ENCODE measurements at regions not wholly inside any gene's neighbourhood (a gene's known extent, or its start where the extent isn't known, plus 50 kb on each side); places are given as distances from the start of the nearest gene placed in this dataset.

- H3K4me3 ChIP-seq = no peak overlapping the region
- no peak for DNase-seq
- no peaks in the 10 kb centered on the region for H3K27me3 ChIP-seq
- no peak overlapping the region for H3K27ac ChIP-seq
- 89 to 97% (median 92%) methylated on average over 1 of the region's 1 CpG for WGBS, 5 donors
- H3K9me3 ChIP-seq = peaks cover 0 to 8% (median 0%) of the 10 kb centered on the region in 4 donors
- no peaks in the 10 kb centered on the region for H3K4me1 ChIP-seq
- intact Hi-C loops (cut with DNase I; ENCODE audit: low total_unique reads) = no loop called here
- no peaks in the 10 kb centered on the region for H3K36me3 ChIP-seq
- TF ChIP-seq EP300 (IDR thresholded peaks at IDR 0.05) (no peak), CTCF (IDR thresholded peaks at IDR 0.05) (no peak)
Observed at GRCh38 chr5:89504051-89504450, 621.1 kb upstream of the MEF2C start.

GRCh38 chr5:89499787-89500186 lies 616.8 kb upstream of the MEF2C start:
- no peak for DNase-seq
- 60 to 75% (median 68%) methylated on average over 3 of the region's 3 CpGs for WGBS, 5 donors
- Histone ChIP-seq H3K9me3 (no peaks in the 10 kb centered on the region), H3K27ac (no peak overlapping the region), H3K36me3 (no peaks in the 10 kb centered on the region), H3K4me1 (no peaks in the 10 kb centered on the region), H3K27me3 (no peaks in the 10 kb centered on the region), H3K4me3 (no peak overlapping the region)
- intact Hi-C loops (cut with DNase I; ENCODE audit: low total_unique reads) = no loop called here
- TF ChIP-seq POLR2A (IDR thresholded peaks at IDR 0.05) = no peak
- no peak for TF ChIP-seq POLR2AphosphoS5 (IDR thresholded peaks at IDR 0.05)
- no peak for TF ChIP-seq EP300 (IDR thresholded peaks at IDR 0.05)
- no peak for TF ChIP-seq CTCF (IDR thresholded peaks at IDR 0.05)

- TF ChIP-seq POLR2A (IDR thresholded peaks at IDR 0.05) = no peak
- TF ChIP-seq EP300 (IDR thresholded peaks at IDR 0.05) = no peak
- TF ChIP-seq CTCF (IDR thresholded peaks at IDR 0.05) = no peak
- no peak for TF ChIP-seq POLR2AphosphoS5 (IDR thresholded peaks at IDR 0.05)
- Histone ChIP-seq H3K27ac (no peak overlapping the region), H3K4me3 (no peak overlapping the region), H3K4me1 (no peaks in the 10 kb centered on the region), H3K27me3 (no peaks in the 10 kb centered on the region), H3K9me3 (no peaks in the 10 kb centered on the region), H3K36me3 (no peaks in the 10 kb centered on the region)
- intact Hi-C loops (cut with DNase I; ENCODE audit: low total_unique reads) = no loop called here
- DNase-seq = no peak
- 65 to 86% (median 69%) methylated on average over 4 of the region's 4 CpGs for WGBS, 5 donors
Observed at GRCh38 chr5:89498699-89499098, 615.7 kb upstream of the MEF2C start.

- TF ChIP-seq POLR2A (IDR thresholded peaks at IDR 0.05) (no peak), CTCF (IDR thresholded peaks at IDR 0.05) (no peak), EP300 (IDR thresholded peaks at IDR 0.05) (no peak), POLR2AphosphoS5 (IDR thresholded peaks at IDR 0.05) (no peak)
- intact Hi-C loops (cut with DNase I; ENCODE audit: low total_unique reads) = no loop called here
Observed at GRCh38 chr5:89493414-89493813, 610.4 kb upstream of the MEF2C start.

More at GRCh38 chr5:89493414-89493813, 610.4 kb upstream of the MEF2C start:
- 75 to 91% (median 77%) methylated on average over 1 of the region's 1 CpG for WGBS, 5 donors
- no peaks in the 10 kb centered on the region for H3K36me3 ChIP-seq
- no peak overlapping the region for H3K27ac ChIP-seq
- H3K4me3 ChIP-seq = no peak overlapping the region
- DNase-seq = no peak
- no peaks in the 10 kb centered on the region for H3K27me3 ChIP-seq
- no peaks in the 10 kb centered on the region for H3K4me1 ChIP-seq
- no peaks in the 10 kb centered on the region for H3K9me3 ChIP-seq

All from stomach (tissue), 8 donors.